CD4-positive, alpha-beta T cell treated with Interleukin-6 for 4 hours (primary cell): ENCODE measurements at regions not wholly inside any gene's neighbourhood (a gene's known extent, or its start where the extent isn't known, plus 50 kb on each side); places are given as distances from the start of the nearest gene placed in this dataset.

ENCODE experiments used
- DNase-seq: peaks from one replicate; pipeline ENCODE4 v3.0.0-alpha.2; 2020; ENCODE audit warnings: mixed read lengths

DNA sequence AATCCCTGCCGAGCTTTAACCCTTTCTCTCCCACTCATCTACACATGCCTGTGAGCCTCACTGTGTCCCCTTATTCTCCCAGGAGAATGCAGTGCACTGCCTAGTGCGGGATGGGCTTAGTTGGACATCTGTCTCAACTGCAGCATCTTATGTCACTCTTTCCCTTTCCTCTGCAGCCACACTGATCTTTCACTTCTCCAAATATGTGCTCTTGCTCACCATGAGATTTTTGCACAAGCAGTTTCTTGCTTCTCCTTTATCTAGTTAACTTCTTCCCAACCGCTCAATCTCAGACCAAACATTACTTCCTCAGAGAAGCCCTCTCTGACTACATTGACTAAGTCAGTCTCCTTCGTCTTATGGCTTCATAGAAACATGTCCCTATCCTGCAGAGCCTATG, 292.3 kb downstream of the KBTBD8 start:
- no peak for DNase-seq

- no peak for DNase-seq
Observed at GRCh38 chr3:67291287-67292252, 293.5 kb downstream of the KBTBD8 start.

- DNase-seq, result no peak
Observed at GRCh38 chr3:67292356-67293121, 294.4 kb downstream of the KBTBD8 start.

GRCh38 chr3:67294341-67294740, 296.2 kb downstream of the KBTBD8 start:
- DNase-seq, result no peak

DNA sequence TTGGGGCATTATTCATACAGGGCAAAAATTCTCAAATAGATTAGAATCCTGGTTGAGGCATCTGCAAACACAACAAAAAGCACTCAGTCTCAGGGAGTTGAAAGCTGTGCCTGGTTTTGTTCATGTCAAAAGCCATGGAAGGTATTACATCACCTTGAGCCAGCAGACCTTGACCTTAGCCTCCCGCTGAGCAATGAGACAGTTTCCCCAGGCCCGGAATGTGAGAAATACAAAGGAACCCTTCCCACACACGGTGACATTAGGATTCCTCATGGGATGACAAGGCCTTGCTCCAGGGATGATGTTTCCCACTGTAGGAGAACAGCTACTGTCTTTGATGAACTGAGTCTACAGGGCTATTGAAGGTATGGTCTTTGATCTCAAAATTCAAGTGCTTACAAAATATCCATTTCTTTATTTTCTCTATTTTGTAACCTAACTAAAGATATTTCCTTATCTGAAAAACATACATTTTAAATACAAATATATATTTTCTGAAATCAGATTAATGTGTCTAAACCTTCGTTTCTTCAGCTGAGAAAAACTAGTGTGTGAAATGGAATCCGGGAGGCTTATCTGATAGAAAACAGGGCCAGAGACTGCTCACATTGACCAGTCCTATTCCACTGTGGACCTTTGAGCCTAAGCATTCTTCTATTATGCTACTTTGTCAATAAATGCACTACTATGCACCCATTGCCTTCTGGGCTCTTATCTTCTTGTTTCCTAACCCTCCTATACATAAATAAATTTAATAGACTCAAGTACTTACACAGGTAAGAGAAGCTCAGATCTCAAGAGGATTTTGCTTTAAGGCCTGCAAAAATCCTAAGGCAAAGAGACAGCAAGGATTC, 298.2 kb downstream of the KBTBD8 start:
- DNase-seq, result no peak

GRCh38 chr3:67297715-67298475, 299.8 kb downstream of the KBTBD8 start:
- DNase-seq, result no peak

GRCh38 chr3:67301556-67301955, 303.4 kb downstream of the KBTBD8 start:
- DNase-seq, result no peak

DNA sequence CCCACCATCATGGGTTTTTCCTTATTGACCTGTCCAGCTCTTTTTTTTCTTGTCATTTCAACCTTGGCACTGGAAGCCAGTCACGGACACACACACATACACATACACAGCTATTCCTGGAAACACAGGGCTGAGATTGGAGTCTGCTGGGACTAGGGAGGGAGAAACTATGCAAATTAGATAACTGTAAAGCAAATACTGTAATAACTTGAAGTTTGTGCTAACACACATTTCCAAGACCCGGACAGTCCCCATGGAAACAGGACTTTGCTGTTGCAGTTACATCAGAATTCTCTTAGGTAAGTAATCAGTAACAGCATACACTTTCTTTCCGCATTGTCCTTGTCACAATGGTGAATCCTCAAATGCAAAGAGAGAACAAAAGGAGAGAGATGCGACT, 304.4 kb downstream of the KBTBD8 start:
- no peak for DNase-seq

GRCh38 chr3:67305160-67305559, 307.1 kb downstream of the KBTBD8 start:
- DNase-seq, result no peak

- no peak for DNase-seq
Observed at GRCh38 chr3:67305922-67306321, 307.8 kb downstream of the KBTBD8 start.

- DNase-seq, result no peak
Observed at GRCh38 chr3:67311440-67311839, 313.3 kb downstream of the KBTBD8 start.

- DNase-seq, result no peak
Observed at GRCh38 chr3:67312155-67312554, 314.0 kb downstream of the KBTBD8 start.

DNA sequence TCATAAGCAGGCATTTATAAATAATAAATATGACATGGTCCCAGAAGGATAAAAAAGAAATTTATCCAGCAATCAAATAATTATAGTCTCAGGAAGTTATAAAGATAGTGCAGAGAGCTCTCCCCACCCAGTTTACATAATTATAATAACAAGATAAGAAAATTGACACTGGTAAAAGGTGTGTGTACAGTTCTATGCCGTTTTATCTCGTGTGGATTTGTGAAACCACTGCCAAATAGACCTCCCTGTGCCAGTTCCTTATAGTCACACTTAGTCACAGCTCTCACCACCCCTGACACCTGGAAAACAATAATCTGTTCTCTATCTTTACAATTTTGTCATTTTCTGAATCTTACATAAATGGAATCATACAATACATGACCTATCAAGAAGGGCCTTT, 320.1 kb downstream of the KBTBD8 start:
- no peak for DNase-seq

DNA sequence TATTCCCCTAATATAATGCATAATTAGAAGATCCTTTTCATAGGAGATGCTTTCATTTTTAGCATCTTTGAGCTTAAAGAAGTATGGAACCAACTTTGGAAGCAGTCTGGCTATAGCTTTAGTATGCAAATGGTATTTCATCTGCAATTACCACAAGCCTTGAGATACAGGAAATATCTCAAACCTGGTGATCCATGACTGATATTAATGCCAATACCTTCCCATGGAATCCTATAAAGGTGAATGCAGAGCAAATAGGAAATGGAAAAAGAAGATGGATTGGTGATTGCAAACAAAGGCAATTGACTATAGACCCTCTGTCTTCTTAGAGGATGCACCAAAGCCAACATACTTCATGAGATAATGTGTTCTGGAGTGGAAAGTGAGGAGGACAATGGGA, 326.4 kb downstream of the KBTBD8 start:
- no peak for DNase-seq
